Naive thymus-derived CD4-positive, alpha-beta T cell (primary cell): ENCODE measurements at regions not wholly inside any gene's neighbourhood (a gene's known extent, or its start where the extent isn't known, plus 50 kb on each side); places are given as distances from the start of the nearest gene placed in this dataset.

Experiments
- ATAC-seq: fragments of 150-1000 bp; cut with Tn5 transposase; 2 replicates; pipeline ENCODE4 v1.10.0; 2021; ENCODE audit warnings: mild to moderate bottlenecking, moderate library complexity
- CTCF ChIA-PET: fragments of 350-600 bp; sonication (Branson Sonifier 250); formaldehyde crosslinking; loops from one replicate; lab custom pipeline; 2021; ENCODE audit warnings: antibody characterized with exemption; lab: Charles Lee
- POLR2A ChIA-PET: fragments of 350-600 bp; sonication (Branson Sonifier 250); formaldehyde crosslinking; loops from one replicate; lab custom pipeline; 2021; ENCODE audit warnings: antibody characterized with exemption, inconsistent platforms; lab: Charles Lee
- DNase-seq, 9 donors: peaks; one replicate each; pipeline versions ENCODE4 v3.0.0 to v3.0.0-alpha.2; 2020 to 2022; ENCODE audit warnings: mixed read lengths in 1 of 9
- H3K27ac ChIP-seq: one replicate; pipeline ENCODE4 v1.7.0; 2013; ENCODE audit warnings: mild to moderate bottlenecking, low read depth, low read length, moderate library complexity
- H3K27me3 ChIP-seq, 2 donors: one replicate each; pipeline ENCODE4 v1.7.0; 2013; ENCODE audit warnings: low read length in 2 of 2, mild to moderate bottlenecking in 2 of 2, moderate library complexity in 2 of 2; ENCODE audit not compliant: control insufficient read depth in 2 of 2, insufficient read depth in 2 of 2
- H3K36me3 ChIP-seq, 3 experiments: 1 replicate in 2 of 3; 2 replicates in 1 of 3; pipeline ENCODE4 v1.7.0; 2013; ENCODE audit warnings: low read length in 3 of 3, mild to moderate bottlenecking in 3 of 3, moderate library complexity in 1 of 3; ENCODE audit not compliant: insufficient read depth in 3 of 3, control insufficient read depth in 2 of 3
- H3K4me1 ChIP-seq, 2 donors: one replicate each; pipeline ENCODE4 v1.7.0; 2013; ENCODE audit warnings: low read length in 2 of 2, mild to moderate bottlenecking in 2 of 2, moderate library complexity in 1 of 2; ENCODE audit not compliant: control insufficient read depth in 2 of 2, insufficient read depth in 2 of 2
- H3K4me3 ChIP-seq: 2 replicates; pipeline ENCODE4 v1.7.0; 2013; ENCODE audit warnings: mild to moderate bottlenecking, low read length
- H3K9me3 ChIP-seq, 3 experiments: 1 replicate in 2 of 3; 2 replicates in 1 of 3; pipeline ENCODE4 v1.7.0; 2013; ENCODE audit warnings: low read length in 3 of 3; ENCODE audit not compliant: control insufficient read depth in 2 of 3
- H3K27ac Mint-ChIP-seq, 9 donors: one replicate each; pipeline ENCODE4 v1.8.0; 2020 to 2022; ENCODE audit warnings: mixed read lengths in 9 of 9, mild to moderate bottlenecking in 8 of 9, moderate library complexity in 5 of 9, inconsistent platforms in 2 of 9
- H3K27me3 Mint-ChIP-seq, 5 donors: one replicate each; pipeline ENCODE4 v1.8.0; 2021 to 2022; ENCODE audit warnings: mixed read lengths in 5 of 5, mild to moderate bottlenecking in 1 of 5
- H3K36me3 Mint-ChIP-seq, 5 donors: one replicate each; pipeline ENCODE4 v1.8.0; 2020 to 2022; ENCODE audit warnings: mixed read lengths in 5 of 5, mild to moderate bottlenecking in 3 of 5, inconsistent platforms in 1 of 5
- H3K4me1 Mint-ChIP-seq, 7 donors: one replicate each; pipeline ENCODE4 v1.8.0; 2020 to 2022; ENCODE audit warnings: mixed read lengths in 7 of 7, mild to moderate bottlenecking in 3 of 7, inconsistent platforms in 1 of 7
- H3K4me3 Mint-ChIP-seq, 10 donors: one replicate each; pipeline ENCODE4 v1.8.0; 2020 to 2022; ENCODE audit warnings: mild to moderate bottlenecking in 10 of 10, mixed read lengths in 10 of 10, moderate library complexity in 6 of 10, inconsistent platforms in 2 of 10
- H3K9me3 Mint-ChIP-seq, 11 donors: one replicate each; pipeline ENCODE4 v1.8.0; 2020 to 2022; ENCODE audit warnings: mixed read lengths in 11 of 11, mild to moderate bottlenecking in 4 of 11, inconsistent platforms in 1 of 11, moderate library complexity in 1 of 11
- intact Hi-C, 2 donors: fragments of 100-400 bp; cut with micrococcal nuclease; formaldehyde crosslinking; loops; one replicate each; pipeline ENCODE4 v1.15.1; 2023

DNA sequence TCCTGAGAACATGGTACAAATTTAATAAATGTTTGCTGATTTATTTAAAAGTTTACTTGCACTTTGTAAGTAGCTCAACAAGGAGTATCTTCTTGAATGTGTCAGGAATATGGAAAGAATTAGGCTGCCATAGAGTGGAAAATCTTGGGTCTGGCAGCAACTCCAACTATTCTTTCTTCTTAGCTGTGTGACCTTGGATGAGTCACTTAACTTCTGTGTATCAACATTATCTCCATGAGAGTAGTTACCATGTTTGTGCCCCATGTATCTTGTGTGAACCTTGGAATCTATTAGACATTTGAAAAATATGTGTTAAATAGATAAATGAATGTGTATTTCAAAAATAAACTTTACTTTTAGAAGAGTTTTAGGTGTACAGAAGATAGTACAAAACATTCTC, 348.8 kb downstream of the GBA3 start:
- ChIA-PET CTCF (no interaction called here), POLR2A (no interaction called here)
- no peaks in the 10 kb centered on the region for H3K27me3 ChIP-seq
- no peaks in the 10 kb centered on the region for H3K36me3 Mint-ChIP-seq
- intact Hi-C loops = no loop called here
- no peaks in the 10 kb centered on the region for H3K36me3 ChIP-seq
- no peaks in the 10 kb centered on the region for H3K4me1 ChIP-seq
- H3K4me1 Mint-ChIP-seq = no peaks in the 10 kb centered on the region
- no peak overlapping the region for H3K4me3 ChIP-seq
- H3K27ac ChIP-seq = no peak overlapping the region
- no peak for DNase-seq
- H3K4me3 Mint-ChIP-seq = no peak overlapping the region
- no peak for ATAC-seq
- no peak overlapping the region for H3K27ac Mint-ChIP-seq
- no peaks in the 10 kb centered on the region for H3K27me3 Mint-ChIP-seq
- no peaks in the 10 kb centered on the region for H3K9me3 ChIP-seq
- H3K9me3 Mint-ChIP-seq = peaks cover 0 to 7% (median 0%) of the 10 kb centered on the region in 11 donors

DNA sequence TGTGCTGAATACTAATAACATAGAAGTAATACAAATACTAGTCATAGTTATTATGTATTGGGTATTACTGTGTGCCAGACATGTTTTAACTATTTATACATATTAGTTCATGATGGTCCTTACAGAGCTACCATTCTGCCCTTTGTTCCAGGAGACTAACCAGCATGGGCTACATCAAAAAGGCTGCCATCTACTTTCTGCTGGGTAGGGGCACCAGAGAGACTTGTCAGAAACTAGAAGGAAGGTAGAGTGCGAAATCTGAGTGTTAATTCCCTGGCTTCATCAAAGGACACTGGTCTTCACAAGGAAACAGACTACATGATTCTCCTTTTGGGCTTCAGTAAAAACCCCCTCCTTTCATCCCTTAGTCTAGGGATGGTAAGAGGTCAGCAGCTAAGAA, 347.8 kb downstream of the GBA3 start:
- no peak for ATAC-seq
- Mint-ChIP-seq H3K9me3 (peaks cover 0 to 7% (median 0%) of the 10 kb centered on the region in 11 donors), H3K4me1 (no peaks in the 10 kb centered on the region), H3K4me3 (no peak overlapping the region), H3K27me3 (no peaks in the 10 kb centered on the region), H3K27ac (no peak overlapping the region), H3K36me3 (no peaks in the 10 kb centered on the region)
- Histone ChIP-seq H3K4me1 (no peaks in the 10 kb centered on the region), H3K27me3 (no peaks in the 10 kb centered on the region), H3K36me3 (no peaks in the 10 kb centered on the region), H3K4me3 (no peak overlapping the region), H3K9me3 (peaks cover 0 to 3% (median 0%) of the 10 kb centered on the region in 3 experiments), H3K27ac (no peak overlapping the region)
- CTCF ChIA-PET = no interaction called here
- intact Hi-C loops = no loop called here
- DNase-seq = no peak
- POLR2A ChIA-PET = no interaction called here

DNA sequence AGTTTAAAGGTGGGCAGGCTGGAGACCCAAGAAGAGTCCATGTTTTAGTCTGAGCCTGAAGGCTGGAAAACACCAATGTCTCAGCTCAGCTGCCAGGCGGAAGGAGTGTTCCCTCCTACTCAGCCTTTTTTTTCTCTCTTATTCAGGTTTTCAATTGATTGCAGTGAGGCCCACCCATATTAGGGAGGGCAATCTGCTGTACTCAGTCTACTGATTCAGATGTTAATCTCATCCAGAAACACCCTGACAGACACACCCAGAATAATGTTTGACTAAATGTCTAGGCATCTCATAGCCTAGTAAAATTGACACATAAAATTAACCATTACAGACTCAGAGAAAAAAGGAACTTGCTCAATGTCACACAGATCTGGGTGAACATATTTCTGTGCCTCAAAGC, 347.1 kb downstream of the GBA3 start:
- intact Hi-C loops = no loop called here
- Histone ChIP-seq H3K36me3 (no peaks in the 10 kb centered on the region), H3K4me1 (no peaks in the 10 kb centered on the region), H3K4me3 (no peak overlapping the region), H3K9me3 (peaks cover 0 to 3% (median 0%) of the 10 kb centered on the region in 3 experiments), H3K27me3 (no peaks in the 10 kb centered on the region), H3K27ac (no peak overlapping the region)
- DNase-seq (no peak), ATAC-seq (no peak)
- H3K4me3 Mint-ChIP-seq = no peak overlapping the region
- ChIA-PET POLR2A (no interaction called here), CTCF (no interaction called here)
- no peak overlapping the region for H3K27ac Mint-ChIP-seq
- no peaks in the 10 kb centered on the region for H3K4me1 Mint-ChIP-seq
- H3K9me3 Mint-ChIP-seq = peaks cover 0 to 7% (median 0%) of the 10 kb centered on the region in 11 donors
- H3K36me3 Mint-ChIP-seq = no peaks in the 10 kb centered on the region
- H3K27me3 Mint-ChIP-seq = peaks cover 0 to 3% (median 0%) of the 10 kb centered on the region in 5 donors

DNA sequence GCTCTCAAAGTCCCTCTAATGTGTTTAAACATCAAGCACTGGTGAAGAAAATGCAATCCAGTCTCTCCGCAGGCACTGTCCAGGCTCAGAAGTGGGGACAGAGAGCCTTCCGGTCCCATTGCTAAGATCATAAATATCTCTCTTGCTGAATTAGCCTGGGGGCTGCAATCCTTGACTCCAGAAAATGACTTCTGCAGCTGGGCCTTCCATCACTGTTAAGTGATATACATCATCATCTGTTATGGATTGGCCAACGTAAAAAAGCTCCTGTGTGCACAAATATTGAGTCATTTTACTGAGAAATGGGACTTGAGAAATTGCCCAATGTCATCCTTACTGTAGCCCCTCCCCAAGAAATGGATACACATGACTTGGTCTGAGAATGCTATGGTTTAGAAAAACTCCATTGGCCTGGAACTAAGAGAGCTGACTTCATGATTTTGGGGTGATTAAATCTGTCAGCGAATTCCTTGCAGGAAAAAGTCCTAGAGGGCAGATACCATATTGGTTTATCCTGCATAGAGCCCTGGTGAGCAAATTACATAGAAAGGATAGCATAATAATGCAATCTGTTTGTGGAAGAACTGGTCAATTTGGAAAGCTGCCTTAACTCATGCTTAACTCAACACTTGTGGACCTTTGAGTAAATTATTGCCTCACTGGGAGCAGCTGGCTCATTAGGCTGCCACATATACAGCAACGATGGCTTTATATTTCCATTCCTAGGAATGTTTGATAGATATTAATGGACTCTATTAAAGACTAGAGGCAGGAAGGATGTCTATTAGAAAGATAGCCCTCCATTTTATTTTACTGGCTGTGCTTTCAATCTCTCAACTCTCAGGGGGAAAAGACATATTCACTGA, 346.1 kb downstream of the GBA3 start:
- Mint-ChIP-seq H3K36me3 (no peaks in the 10 kb centered on the region), H3K9me3 (peaks cover 0 to 7% (median 0%) of the 10 kb centered on the region in 11 donors), H3K27me3 (peaks cover 0 to 4% (median 0%) of the 10 kb centered on the region in 5 donors), H3K4me1 (no peaks in the 10 kb centered on the region), H3K4me3 (no peak overlapping the region), H3K27ac (no peak overlapping the region)
- no peak overlapping the region for H3K27ac ChIP-seq
- H3K27me3 ChIP-seq = no peaks in the 10 kb centered on the region
- ATAC-seq = no peak
- H3K9me3 ChIP-seq = peaks cover 0 to 3% (median 0%) of the 10 kb centered on the region in 3 experiments
- DNase-seq = no peak
- ChIA-PET CTCF (no interaction called here), POLR2A (no interaction called here)
- intact Hi-C loops = no loop called here
- H3K36me3 ChIP-seq = no peaks in the 10 kb centered on the region
- no peak overlapping the region for H3K4me3 ChIP-seq
- no peaks in the 10 kb centered on the region for H3K4me1 ChIP-seq

DNA sequence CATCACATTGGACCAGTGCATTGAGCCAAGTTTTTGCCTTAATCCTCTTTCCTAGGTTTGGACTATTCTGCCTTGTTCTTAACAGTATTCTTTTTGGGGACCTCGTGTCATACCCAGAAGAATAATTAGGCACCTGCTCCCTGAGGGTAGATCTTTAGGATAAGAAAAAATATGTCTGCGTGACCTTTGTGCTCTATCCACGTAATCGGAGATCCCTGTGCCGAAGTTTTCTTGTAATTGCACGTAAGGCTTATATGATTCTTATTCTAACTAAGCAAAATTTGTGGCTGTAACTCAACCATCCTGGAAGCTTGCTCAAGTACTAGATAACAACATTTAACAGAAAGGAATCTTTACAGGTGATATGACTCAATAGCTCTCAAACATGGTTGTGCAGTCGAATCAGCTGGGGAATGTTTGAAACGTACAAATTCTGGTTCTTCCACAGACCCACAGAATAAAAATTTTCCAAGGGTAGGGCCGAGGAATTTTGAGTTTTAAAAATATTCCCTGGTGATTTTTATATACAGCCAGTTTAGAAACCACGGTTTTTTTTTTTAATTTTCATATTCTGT, 344.3 kb downstream of the GBA3 start:
- DNase-seq (no peak), ATAC-seq (no peak)
- no peaks in the 10 kb centered on the region for H3K4me1 ChIP-seq
- H3K27me3 Mint-ChIP-seq = peaks cover 0 to 4% (median 0%) of the 10 kb centered on the region in 5 donors
- H3K4me3 ChIP-seq = no peak overlapping the region
- intact Hi-C loops = no loop called here
- H3K27me3 ChIP-seq = no peaks in the 10 kb centered on the region
- ChIA-PET POLR2A (no interaction called here), CTCF (no interaction called here)
- no peaks in the 10 kb centered on the region for H3K36me3 ChIP-seq
- no peaks in the 10 kb centered on the region for H3K4me1 Mint-ChIP-seq
- H3K4me3 Mint-ChIP-seq = no peak overlapping the region
- peaks cover 0 to 5% (median 0%) of the 10 kb centered on the region in 11 donors for H3K9me3 Mint-ChIP-seq
- no peak overlapping the region for H3K27ac Mint-ChIP-seq
- H3K9me3 ChIP-seq = peaks cover 0 to 3% (median 0%) of the 10 kb centered on the region in 3 experiments
- no peak overlapping the region for H3K27ac ChIP-seq
- H3K36me3 Mint-ChIP-seq = no peaks in the 10 kb centered on the region

DNA sequence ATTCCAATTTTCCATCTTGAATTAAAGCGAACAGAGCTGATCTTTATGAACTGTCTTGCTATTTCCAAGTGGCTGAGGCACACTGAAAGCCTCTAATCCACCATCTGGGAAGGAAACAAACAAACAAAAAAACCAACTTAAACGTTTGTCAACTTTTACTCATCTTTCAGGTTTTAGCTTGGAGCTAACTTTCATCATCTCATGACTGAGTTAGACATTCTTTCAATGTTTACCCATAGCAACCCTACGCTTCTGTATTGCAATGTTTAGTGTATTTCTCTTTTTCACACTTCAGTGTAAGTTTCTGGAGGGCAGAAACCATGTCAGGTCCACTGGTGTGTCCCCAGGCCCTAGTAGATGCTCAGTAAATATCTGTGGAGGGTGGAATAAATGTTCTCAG, 343.8 kb downstream of the GBA3 start:
- Mint-ChIP-seq H3K27me3 (peaks cover 0 to 4% (median 0%) of the 10 kb centered on the region in 5 donors), H3K4me1 (no peaks in the 10 kb centered on the region), H3K36me3 (no peaks in the 10 kb centered on the region), H3K9me3 (peaks cover 0 to 5% (median 0%) of the 10 kb centered on the region in 11 donors), H3K4me3 (no peak overlapping the region), H3K27ac (no peak overlapping the region)
- CTCF ChIA-PET = no interaction called here
- Histone ChIP-seq H3K4me1 (no peaks in the 10 kb centered on the region), H3K4me3 (no peak overlapping the region), H3K9me3 (peaks cover 0 to 3% (median 0%) of the 10 kb centered on the region in 3 experiments), H3K27me3 (no peaks in the 10 kb centered on the region), H3K27ac (no peak overlapping the region), H3K36me3 (no peaks in the 10 kb centered on the region)
- ATAC-seq (no peak), DNase-seq (no peak)
- POLR2A ChIA-PET = no interaction called here
- intact Hi-C loops = no loop called here
